K562 (cell line): ENCODE measurements at regions not wholly inside any gene's neighbourhood (a gene's known extent, or its start where the extent isn't known, plus 50 kb on each side); places are given as distances from the start of the nearest gene placed in this dataset.

Source experiments
- ATAC-seq: fragments of 200-7000 bp; cut with Tn5 transposase; 3 replicates; pipeline ENCODE4 v1.9.1; 2020; ENCODE audit warnings: moderate library complexity
- BruUV-seq: library from RNA; stranded (reverse); fragments of 400-500 nt; replicated peaks from 2 replicates; lab custom pipeline; 2021; lab: Mats Ljungman, UMichigan
- CTCF ChIA-PET: fragments of 300-600 bp; formaldehyde crosslinking; extraction: SDS; loops from one replicate; lab custom pipeline; 2021; ENCODE audit warnings: low intra/inter-chr PET ratio; lab: Yijun Ruan, JAX
- POLR2A ChIA-PET: fragments of 300-600, 350-650 bp; sonication (Branson Sonifier 250); formaldehyde crosslinking; extraction: SDS; loops from one replicate; lab custom pipeline; 2021; ENCODE audit warnings: antibody characterized with exemption, inconsistent platforms; lab: Yijun Ruan, JAX
- DNase-seq, 4 experiments: peaks; one replicate each; pipeline versions ENCODE4 v3.0.0 to v3.0.0-alpha.2; 2011 to 2018; ENCODE audit warnings: low spot score in 3 of 4, mixed read lengths in 3 of 4; ENCODE audit errors: extremely low read depth in 1 of 4
- FAIRE-seq: peaks from 2 replicates; lab custom pipeline; 2011; peaks lifted over from hg19 to GRCh38; lab: Jason Lieb, UNC
- H2AFZ ChIP-seq: 2 replicates; pipeline ENCODE4 v1.6.0; 2011; ENCODE audit warnings: low read depth, low read length, control low read depth, inconsistent platforms
- H3K27ac ChIP-seq: fragments of 200-600 bp; 3 replicates; pipeline ENCODE4 v1.8.0; 2011; ENCODE audit warnings: low read depth, mild to moderate bottlenecking, control low read depth, inconsistent platforms, low read length, moderate library complexity, mixed read lengths; ENCODE audit errors: extremely low read depth
- H3K27me3 ChIP-seq, 2 experiments: fragments of 300-600 bp in 1 of 2; 2 replicates in 1 of 2; 3 replicates in 1 of 2; pipeline versions ENCODE4 v1.6.0 to v1.8.0; 2011; ENCODE audit warnings: inconsistent platforms in 2 of 2, low read length in 2 of 2, mild to moderate bottlenecking in 1 of 2, mixed read lengths in 1 of 2, moderate library complexity in 1 of 2; ENCODE audit not compliant: control insufficient read depth in 2 of 2, insufficient read depth in 2 of 2
- H3K36me3 ChIP-seq: fragments of 300-600 bp; 3 replicates; pipeline ENCODE4 v1.8.0; 2011; ENCODE audit warnings: mild to moderate bottlenecking, low read length, inconsistent platforms; ENCODE audit not compliant: control insufficient read depth, insufficient read depth
- H3K4me1 ChIP-seq, 2 experiments: fragments of 200-600 bp in 1 of 2; replicated peaks in 1 of 2; 2 replicates in 1 of 2; 3 replicates in 1 of 2; pipeline versions ENCODE4 v1.5.1 to v1.8.0; 2011; ENCODE audit warnings: inconsistent platforms in 2 of 2, low read length in 2 of 2, mild to moderate bottlenecking in 1 of 2, mixed read lengths in 1 of 2, moderate library complexity in 1 of 2; ENCODE audit not compliant: control insufficient read depth in 2 of 2, insufficient read depth in 2 of 2
- H3K4me2 ChIP-seq: 2 replicates; pipeline ENCODE4 v1.6.1; 2011; ENCODE audit warnings: low read length, control low read depth, inconsistent platforms, mixed read lengths; ENCODE audit not compliant: insufficient read depth
- H3K4me3 ChIP-seq: fragments of 200-600 bp; sonication (generic), shearing (Covaris generic); 2 replicates; pipeline ENCODE4 v1.5.1; 2016; ENCODE audit warnings: control low read depth, inconsistent platforms
- H3K79me2 ChIP-seq: fragments of 200-600 bp; 3 replicates; pipeline ENCODE4 v1.8.0; 2011; ENCODE audit warnings: low read length, inconsistent platforms; ENCODE audit not compliant: control insufficient read depth, insufficient read depth
- H3K9ac ChIP-seq, 2 experiments: 2 replicates each; pipeline versions ENCODE4 v1.6.0 to v1.6.1; 2011; ENCODE audit warnings: low read depth in 2 of 2, low read length in 2 of 2, control low read depth in 1 of 2, inconsistent platforms in 1 of 2, mild to moderate bottlenecking in 1 of 2, mixed read lengths in 1 of 2; ENCODE audit not compliant: insufficient read depth in 1 of 2
- H3K9me1 ChIP-seq: one replicate; pipeline ENCODE4 v1.6.0; 2011; ENCODE audit warnings: inconsistent platforms, mild to moderate bottlenecking, low read length, moderate library complexity; ENCODE audit not compliant: control insufficient read depth, insufficient read depth
- H3K9me3 ChIP-seq: replicated peaks from 2 replicates; pipeline ENCODE4 v1.5.1; 2011; ENCODE audit warnings: low read depth, low read length, inconsistent platforms; ENCODE audit not compliant: control insufficient read depth, insufficient read depth
- H4K20me1 ChIP-seq: replicated peaks from 2 replicates; pipeline ENCODE4 v1.6.1; 2011; ENCODE audit warnings: low read length, inconsistent platforms, mixed read lengths; ENCODE audit not compliant: control insufficient read depth, insufficient read depth
- ARHGAP35 ChIP-seq: fragments of 450-650 bp; IDR thresholded peaks from 2 replicates; pipeline ENCODE4 v1.6.1; 2018; ENCODE audit not compliant: partially characterized antibody
- ARID1B ChIP-seq: fragments of 450-650 bp; IDR thresholded peaks from 2 replicates; pipeline ENCODE4 v1.6.1; 2016; ENCODE audit warnings: antibody characterized with exemption, mild to moderate bottlenecking, inconsistent platforms
- CLOCK ChIP-seq: fragments of 250-450 bp; sonication (Bioruptor Pico); IDR thresholded peaks from 2 replicates; pipeline ENCODE4 v1.4.0; 2020; ENCODE audit warnings: mild to moderate bottlenecking, moderate library complexity, borderline replicate concordance
- E4F1 ChIP-seq: fragments of 250-450 bp; sonication (Bioruptor Pico); IDR thresholded peaks from 2 replicates; pipeline ENCODE4 v1.5.0; 2021; ENCODE audit warnings: mild to moderate bottlenecking, borderline replicate concordance
- ETS2 ChIP-seq: IDR thresholded peaks from 2 replicates; pipeline ENCODE4 v1.6.1; 2016; ENCODE audit warnings: borderline replicate concordance, missing genetic modification characterization, mild to moderate bottlenecking, moderate library complexity, missing compliant biosample characterization; ENCODE audit not compliant: poor library complexity, severe bottlenecking
- HDGF ChIP-seq: fragments of 450-650 bp; IDR thresholded peaks from 2 replicates; pipeline ENCODE4 v1.6.1; 2016
- NELFE ChIP-seq: IDR thresholded peaks from 2 replicates; pipeline ENCODE4 v1.6.1; 2011; ENCODE audit warnings: mild to moderate bottlenecking; ENCODE audit not compliant: insufficient read depth, insufficient read length
- NFRKB ChIP-seq: fragments of 450-650 bp; IDR thresholded peaks from 2 replicates; pipeline ENCODE4 v1.6.1; 2016; ENCODE audit warnings: low read depth
- PREB ChIP-seq: sonication (generic); formaldehyde crosslinking; IDR thresholded peaks from 2 replicates; pipeline ENCODE4 v1.8.1; 2023; ENCODE audit warnings: mild to moderate bottlenecking, missing genetic modification reagents
- SMAD2 ChIP-seq: fragments of 150-350 bp; IDR thresholded peaks from 2 replicates; pipeline ENCODE4 v1.6.1; 2014; ENCODE audit warnings: low read depth, mild to moderate bottlenecking, low read length
- SP2 ChIP-seq: IDR thresholded peaks from 2 replicates; pipeline ENCODE4 v1.6.1; 2011; ENCODE audit warnings: mild to moderate bottlenecking, low read depth, low read length, moderate library complexity; ENCODE audit not compliant: poor library complexity, severe bottlenecking; ENCODE audit errors: extremely low read depth
- TBP ChIP-seq: optimal IDR thresholded peaks from 2 replicates; pipeline ENCODE3; 2011; ENCODE audit warnings: low read depth, low read length, improper control_type of control experiment
- XRCC5 ChIP-seq: fragments of 200-400 bp; formaldehyde crosslinking; IDR thresholded peaks from 2 replicates; pipeline ENCODE4 v1.6.1; 2017; ENCODE audit warnings: low read depth, mild to moderate bottlenecking, low read length
- ZNF143 ChIP-seq: sonication (generic); formaldehyde crosslinking; IDR thresholded peaks from 2 replicates; pipeline ENCODE4 v1.9.0; 2022; ENCODE audit warnings: mild to moderate bottlenecking, missing genetic modification reagents
- ZNF408 ChIP-seq: fragments of 250-450 bp; sonication (Bioruptor Pico); IDR thresholded peaks from 2 replicates; pipeline ENCODE4 v1.4.0; 2020; ENCODE audit warnings: low read depth, mild to moderate bottlenecking, moderate library complexity
- ZNF444 ChIP-seq: fragments of 250-450 bp; sonication (Bioruptor Pico); IDR thresholded peaks from 2 replicates; pipeline ENCODE4 v1.4.0; 2020; ENCODE audit warnings: mild to moderate bottlenecking, moderate library complexity
- ZNF584 ChIP-seq: fragments of 200-800 bp; sonication (Bioruptor generic); IDR thresholded peaks from 2 replicates; pipeline ENCODE4 v1.6.1; 2016; ENCODE audit warnings: low read depth, mild to moderate bottlenecking, missing genetic modification characterization, missing compliant biosample characterization
- WGBS: fragments of 100-300 bp; shearing (Covaris generic); methylation state at CpG from one replicate; pipeline ENCODE4 v1.1.6; 2016; ENCODE audit warnings: low coverage, mixed read lengths; ENCODE audit not compliant: insufficient coverage; ENCODE audit errors: missing lambda C conversion rate; 5-methylcytosine and 5-hydroxymethylcytosine counted together
- in situ Hi-C: fragments of 300-500 bp; cut with MboI; formaldehyde crosslinking; loops from 4 replicates; pipeline ENCODE4 v1.15.0; 2018; ENCODE audit warnings: inconsistent platforms, mixed read lengths
- intact Hi-C: fragments of 100-400 bp; cut with micrococcal nuclease; formaldehyde crosslinking; loops from 2 replicates; pipeline ENCODE4 v1.14.2; 2022

- H3K79me2 ChIP-seq: no peaks in the 10 kb centered on the region
- H3K4me2 ChIP-seq: no peak overlapping the region
- H2AFZ ChIP-seq: no peak overlapping the region
- H4K20me1 ChIP-seq: no peaks in the 10 kb centered on the region
- TF ChIP-seq ZNF143 (CRISPR knock-in tag) (no peak), ARHGAP35 (no peak), HDGF (no peak), ETS2 (tag) (no peak), ZNF444 (CRISPR knock-in tag) (no peak), NELFE (no peak), SP2 (no peak), E4F1 (CRISPR knock-in tag) (no peak), CLOCK (CRISPR knock-in tag) (no peak), ZNF408 (CRISPR knock-in tag) (no peak), SMAD2 (no peak), ZNF584 (CRISPR knock-in tag) (no peak), TBP (no peak), NFRKB (no peak), XRCC5 (no peak), PREB (CRISPR knock-in tag) (no peak), ARID1B (no peak)
- no peaks in the 10 kb centered on the region for H3K4me1 ChIP-seq
- no peak overlapping the region for H3K27ac ChIP-seq
- H3K9me1 ChIP-seq: no peaks in the 10 kb centered on the region
- BruUV-seq: no TSS peak
- in situ Hi-C loops: no loop called here
- peaks cover 3% of the 10 kb centered on the region; the same call in 1 of the 2 replicates for H3K9me3 ChIP-seq
- 2% methylated on average over 2 of the region's 2 CpGs for WGBS
- H3K9ac ChIP-seq: no peak overlapping the region
- POLR2A ChIA-PET: no interaction called here
- no peak for FAIRE-seq
- no peak for ATAC-seq
- H3K36me3 ChIP-seq: no peaks in the 10 kb centered on the region
- intact Hi-C loops: no loop called here
- H3K27me3 ChIP-seq: no peaks in the 10 kb centered on the region
- CTCF ChIA-PET: no interaction called here
- no peak for DNase-seq
- H3K4me3 ChIP-seq: no peak overlapping the region
Observed at GRCh38 chr3:34439796-34440195, 641.4 kb downstream of the PDCD6IP start.
